ENCODE measurements at regions not wholly inside any gene's neighbourhood (a gene's known extent, or its start where the extent isn't known, plus 50 kb on each side); places are given as distances from the start of the nearest gene placed in this dataset.

- Mint-ChIP-seq H3K27ac (no peak overlapping the region), H3K27me3 (peaks cover 5% of the 10 kb centered on the region), H3K4me1 (no peaks in the 10 kb centered on the region), H3K9me3 (peaks cover 0 to 3% (median 2%) of the 10 kb centered on the region in 3 donors), H3K36me3 (peaks cover 3% of the 10 kb centered on the region), H3K4me3 (no peak overlapping the region)
These were observed 113.9 kb downstream of the ZBTB18 start for GRCh38 chr1:244165021-244165420.

- H3K4me3 Mint-ChIP-seq: no peak overlapping the region
- H3K36me3 Mint-ChIP-seq: peaks cover 3% of the 10 kb centered on the region
- peaks cover 5% of the 10 kb centered on the region for H3K27me3 Mint-ChIP-seq
- H3K4me1 Mint-ChIP-seq: no peaks in the 10 kb centered on the region
- H3K9me3 Mint-ChIP-seq: peaks cover 0 to 3% (median 2%) of the 10 kb centered on the region in 3 donors
- H3K27ac Mint-ChIP-seq: no peak overlapping the region
These were observed 114.6 kb downstream of the ZBTB18 start for GRCh38 chr1:244165701-244166100.

GRCh38 chr1:244171241-244171985 lies 120.3 kb downstream of the ZBTB18 start:
- no peaks in the 10 kb centered on the region for H3K36me3 Mint-ChIP-seq
- H3K9me3 Mint-ChIP-seq: no peaks in the 10 kb centered on the region
- no peak overlapping the region for H3K4me3 Mint-ChIP-seq
- H3K27me3 Mint-ChIP-seq: no peaks in the 10 kb centered on the region
- no peak overlapping the region for H3K27ac Mint-ChIP-seq
- H3K4me1 Mint-ChIP-seq: no peaks in the 10 kb centered on the region

GRCh38 chr1:244173240-244173639 lies 122.2 kb downstream of the ZBTB18 start:
- peaks cover 0 to 2% (median 0%) of the 10 kb centered on the region in 3 donors for H3K9me3 Mint-ChIP-seq
- no peak overlapping the region for H3K27ac Mint-ChIP-seq
- H3K36me3 Mint-ChIP-seq: no peaks in the 10 kb centered on the region
- peaks cover 3% of the 10 kb centered on the region for H3K27me3 Mint-ChIP-seq
- no peak overlapping the region for H3K4me3 Mint-ChIP-seq
- H3K4me1 Mint-ChIP-seq: no peaks in the 10 kb centered on the region

GRCh38 chr1:244173769-244174168 lies 122.7 kb downstream of the ZBTB18 start:
- Mint-ChIP-seq H3K4me3 (no peak overlapping the region), H3K27me3 (peaks cover 3% of the 10 kb centered on the region), H3K27ac (no peak overlapping the region), H3K4me1 (no peaks in the 10 kb centered on the region), H3K36me3 (no peaks in the 10 kb centered on the region), H3K9me3 (peaks cover 0 to 2% (median 0%) of the 10 kb centered on the region in 3 donors)

- H3K27me3 Mint-ChIP-seq: peaks cover 3% of the 10 kb centered on the region
- H3K4me1 Mint-ChIP-seq: no peaks in the 10 kb centered on the region
- H3K27ac Mint-ChIP-seq: no peak overlapping the region
- H3K9me3 Mint-ChIP-seq: peaks cover 0 to 2% (median 0%) of the 10 kb centered on the region in 3 donors
- no peak overlapping the region for H3K4me3 Mint-ChIP-seq
- H3K36me3 Mint-ChIP-seq: no peaks in the 10 kb centered on the region
These were observed 123.9 kb downstream of the ZBTB18 start for GRCh38 chr1:244174922-244175521.

- Mint-ChIP-seq H3K9me3 (peaks cover 0 to 2% (median 0%) of the 10 kb centered on the region in 3 donors), H3K27me3 (peaks cover 6% of the 10 kb centered on the region), H3K36me3 (peaks cover 2% of the 10 kb centered on the region), H3K4me3 (no peak overlapping the region), H3K27ac (no peak overlapping the region), H3K4me1 (no peaks in the 10 kb centered on the region)
These were observed 125.1 kb downstream of the ZBTB18 start for GRCh38 chr1:244176201-244176600.

- Mint-ChIP-seq H3K27ac (no peak overlapping the region), H3K4me1 (peaks cover 0 to 2% (median 0%) of the 10 kb centered on the region in 3 donors), H3K36me3 (peaks cover 2% of the 10 kb centered on the region), H3K9me3 (peaks cover 0 to 2% (median 0%) of the 10 kb centered on the region in 3 donors), H3K27me3 (peaks cover 6% of the 10 kb centered on the region), H3K4me3 (no peak overlapping the region)
These were observed 129.2 kb downstream of the ZBTB18 start for GRCh38 chr1:244180256-244180655.

- peaks cover 6% of the 10 kb centered on the region for H3K27me3 Mint-ChIP-seq
- H3K4me1 Mint-ChIP-seq: peaks cover 0 to 2% (median 0%) of the 10 kb centered on the region in 3 donors
- H3K9me3 Mint-ChIP-seq: peaks cover 0 to 4% (median 0%) of the 10 kb centered on the region in 3 donors
- H3K36me3 Mint-ChIP-seq: peaks cover 2% of the 10 kb centered on the region
- no peak overlapping the region for H3K27ac Mint-ChIP-seq
- H3K4me3 Mint-ChIP-seq: no peak overlapping the region
These were observed 130.8 kb downstream of the ZBTB18 start for GRCh38 chr1:244181867-244182266.

- Mint-ChIP-seq H3K27ac (no peak overlapping the region), H3K27me3 (peaks cover 3% of the 10 kb centered on the region), H3K4me1 (peaks cover 0 to 2% (median 0%) of the 10 kb centered on the region in 3 donors), H3K36me3 (peaks cover 2% of the 10 kb centered on the region), H3K4me3 (no peak overlapping the region), H3K9me3 (peaks cover 0 to 2% (median 0%) of the 10 kb centered on the region in 3 donors)
These were observed 132.0 kb downstream of the ZBTB18 start for GRCh38 chr1:244183037-244183436.

- Mint-ChIP-seq H3K4me1 (peaks cover 0 to 7% (median 2%) of the 10 kb centered on the region in 3 donors), H3K27ac (no peak overlapping the region), H3K36me3 (no peaks in the 10 kb centered on the region), H3K27me3 (no peaks in the 10 kb centered on the region), H3K4me3 (no peak overlapping the region), H3K9me3 (peaks cover 0 to 5% (median 4%) of the 10 kb centered on the region in 3 donors)
These were observed 135.3 kb downstream of the ZBTB18 start for GRCh38 chr1:244186372-244186771.

GRCh38 chr1:244187310-244187709 lies 136.2 kb downstream of the ZBTB18 start:
- H3K4me1 Mint-ChIP-seq: peaks cover 0 to 7% (median 0%) of the 10 kb centered on the region in 3 donors

GRCh38 chr1:244191581-244191980 lies 140.5 kb downstream of the ZBTB18 start:
- Mint-ChIP-seq H3K9me3 (peaks cover 0 to 4% (median 4%) of the 10 kb centered on the region in 3 donors), H3K27ac (no peak overlapping the region), H3K4me3 (no peak overlapping the region), H3K36me3 (no peaks in the 10 kb centered on the region), H3K27me3 (no peaks in the 10 kb centered on the region), H3K4me1 (peaks cover 0 to 7% (median 0%) of the 10 kb centered on the region in 3 donors)

More at GRCh38 chr1:244187310-244187709, 136.2 kb downstream of the ZBTB18 start:
- no peak overlapping the region for H3K4me3 Mint-ChIP-seq
- peaks cover 0 to 5% (median 4%) of the 10 kb centered on the region in 3 donors for H3K9me3 Mint-ChIP-seq
- no peaks in the 10 kb centered on the region for H3K36me3 Mint-ChIP-seq
- H3K27ac Mint-ChIP-seq: no peak overlapping the region
- H3K27me3 Mint-ChIP-seq: no peaks in the 10 kb centered on the region

GRCh38 chr1:244192325-244192724 lies 141.2 kb downstream of the ZBTB18 start:
- peaks cover 0 to 7% (median 0%) of the 10 kb centered on the region in 3 donors for H3K4me1 Mint-ChIP-seq
- H3K36me3 Mint-ChIP-seq: no peaks in the 10 kb centered on the region
- H3K27me3 Mint-ChIP-seq: no peaks in the 10 kb centered on the region
- H3K27ac Mint-ChIP-seq: no peak overlapping the region
- H3K9me3 Mint-ChIP-seq: peaks cover 0 to 4% (median 3%) of the 10 kb centered on the region in 3 donors
- H3K4me3 Mint-ChIP-seq: no peak overlapping the region

- Mint-ChIP-seq H3K4me1 (peaks cover 0 to 3% (median 2%) of the 10 kb centered on the region in 3 donors), H3K36me3 (peaks cover 3% of the 10 kb centered on the region), H3K27me3 (no peaks in the 10 kb centered on the region), H3K4me3 (no peak overlapping the region), H3K9me3 (peaks cover 0 to 3% (median 0%) of the 10 kb centered on the region in 3 donors), H3K27ac (no peak overlapping the region)
These were observed 145.6 kb downstream of the ZBTB18 start for GRCh38 chr1:244196571-244197285.
